Right lobe of liver (tissue), 6 donors: ENCODE measurements at regions not wholly inside any gene's neighbourhood (a gene's known extent, or its start where the extent isn't known, plus 50 kb on each side); places are given as distances from the start of the nearest gene placed in this dataset.

Experiments
- ATAC-seq, 4 donors: fragments of 200-7000 bp; cut with Tn5 transposase; one replicate each; pipeline ENCODE4 v1.9.1; 2020; ENCODE audit warnings: mild to moderate bottlenecking in 4 of 4, moderate library complexity in 4 of 4
- DNase-seq, 3 donors: peaks; one replicate each; pipeline ENCODE4 v3.0.0-alpha.2; 2020
- H3K27ac ChIP-seq, 3 donors: fragments of 200-600 bp; one replicate each; pipeline ENCODE4 v1.8.0; 2022
- H3K27me3 ChIP-seq, 2 donors: fragments of 200-600 bp; one replicate each; pipeline ENCODE4 v1.8.0; 2022
- H3K36me3 ChIP-seq, 4 donors: fragments of 200-600 bp; sonication (generic) in 1 of 4; one replicate each; pipeline versions ENCODE4 v1.5.1 to v1.8.0; 2017 to 2022; ENCODE audit warnings: control low read depth in 1 of 4
- H3K4me1 ChIP-seq, 4 donors: fragments of 200-600 bp; sonication (generic) in 1 of 4; one replicate each; pipeline versions ENCODE4 v1.5.1 to v1.8.0; 2017 to 2022; ENCODE audit warnings: control low read depth in 1 of 4
- H3K4me3 ChIP-seq, 3 donors: fragments of 200-600 bp; one replicate each; pipeline ENCODE4 v1.8.0; 2022
- H3K9me3 ChIP-seq, 4 donors: fragments of 200-600 bp; sonication (generic) in 1 of 4; one replicate each; pipeline versions ENCODE4 v1.5.1 to v1.8.0; 2017 to 2022; ENCODE audit warnings: control low read depth in 1 of 4
- CTCF ChIP-seq, 4 donors: fragments of 200-600 bp in 3 of 4; fragments of 450-650 bp in 1 of 4; IDR thresholded peaks; one replicate each; pipeline versions ENCODE4 v1.5.1 to v1.8.0; 2016 to 2022; ENCODE audit warnings: antibody characterized with exemption in 4 of 4, mild to moderate bottlenecking in 2 of 4
- POLR2A ChIP-seq: fragments of 450-650 bp; IDR thresholded peaks from one replicate; pipeline ENCODE4 v1.6.1; 2017; ENCODE audit warnings: antibody characterized with exemption, mild to moderate bottlenecking
- WGBS: methylation state at CpG from one replicate; pipeline ENCODE4 v1.1.6; 2018; ENCODE audit warnings: low coverage, low lambda C conversion rate; ENCODE audit not compliant: insufficient coverage; ENCODE audit errors: missing lambda C conversion rate; 5-methylcytosine and 5-hydroxymethylcytosine counted together
- intact Hi-C, 2 donors: fragments of 100-400 bp; cut with DNase I; formaldehyde crosslinking; loops; one replicate each; pipeline versions ENCODE4 v1.11.2 to v1.14.1; 2022
- donor health status: DM: no; HTN: yes; CAD: no.
- donor health status: DM: no; HTN: no; CAD: no.
- donor health status: DM: no; HTN: no; CAD: no.
- donor health status: DM: no; HTN: yes; CAD: no.
- donor health status: DM: no; HTN: yes; CAD: no.

GRCh38 chr11:106217456-106217855 is 140.0 kb downstream of the AASDHPPT start:
- Histone ChIP-seq H3K27me3 (no peaks in the 10 kb centered on the region), H3K27ac (no peak overlapping the region), H3K36me3 (no peaks in the 10 kb centered on the region), H3K4me3 (no peak overlapping the region), H3K9me3 (no peaks in the 10 kb centered on the region), H3K4me1 (no peaks in the 10 kb centered on the region)
- WGBS = 76% methylated on average over 2 of the region's 2 CpGs
- DNase-seq (no peak), ATAC-seq (no peak)
- no peak for TF ChIP-seq CTCF (IDR thresholded peaks at IDR 0.05)
- no peak for TF ChIP-seq POLR2A
- intact Hi-C loops = no loop called here

GRCh38 chr11:106218106-106218505 is 140.6 kb downstream of the AASDHPPT start:
- ATAC-seq (no peak), DNase-seq (no peak)
- no peak overlapping the region for H3K27ac ChIP-seq
- TF ChIP-seq POLR2A = no peak
- no peak for TF ChIP-seq CTCF (IDR thresholded peaks at IDR 0.05)
- no peaks in the 10 kb centered on the region for H3K27me3 ChIP-seq
- H3K4me3 ChIP-seq = no peak overlapping the region
- no peaks in the 10 kb centered on the region for H3K9me3 ChIP-seq
- intact Hi-C loops = no loop called here
- 11% methylated on average over 1 of the region's 3 CpGs for WGBS
- H3K36me3 ChIP-seq = no peaks in the 10 kb centered on the region
- H3K4me1 ChIP-seq = no peaks in the 10 kb centered on the region

- no peaks in the 10 kb centered on the region for H3K4me1 ChIP-seq
- TF ChIP-seq CTCF (IDR thresholded peaks at IDR 0.05) = no peak
- TF ChIP-seq POLR2A = no peak
- intact Hi-C loops = no loop called here
- 65% methylated on average over 4 of the region's 4 CpGs for WGBS
- DNase-seq = no peak
- H3K36me3 ChIP-seq = no peaks in the 10 kb centered on the region
- H3K4me3 ChIP-seq = no peak overlapping the region
- no peaks in the 10 kb centered on the region for H3K27me3 ChIP-seq
- H3K27ac ChIP-seq = no peak overlapping the region
- no peaks in the 10 kb centered on the region for H3K9me3 ChIP-seq
- ATAC-seq = no peak
Measured at GRCh38 chr11:106222626-106223025, 145.2 kb downstream of the AASDHPPT start.

GRCh38 chr11:106224172-106224571 is 146.7 kb downstream of the AASDHPPT start:
- WGBS = 10% methylated on average over 1 of the region's 1 CpG
- TF ChIP-seq POLR2A (no peak), CTCF (IDR thresholded peaks at IDR 0.05) (no peak)
- Histone ChIP-seq H3K36me3 (no peaks in the 10 kb centered on the region), H3K9me3 (no peaks in the 10 kb centered on the region), H3K4me3 (no peak overlapping the region), H3K27me3 (no peaks in the 10 kb centered on the region), H3K27ac (no peak overlapping the region), H3K4me1 (no peaks in the 10 kb centered on the region)
- intact Hi-C loops = no loop called here
- ATAC-seq = no peak
- DNase-seq = no peak

GRCh38 chr11:106228996-106229395 is 151.5 kb downstream of the AASDHPPT start:
- H3K4me1 ChIP-seq = no peaks in the 10 kb centered on the region
- WGBS = 100% methylated on average over 1 of the region's 1 CpG
- no peaks in the 10 kb centered on the region for H3K27me3 ChIP-seq
- H3K9me3 ChIP-seq = no peaks in the 10 kb centered on the region
- ATAC-seq (no peak), DNase-seq (no peak)
- no peak overlapping the region for H3K27ac ChIP-seq
- intact Hi-C loops = no loop called here
- TF ChIP-seq POLR2A (no peak), CTCF (IDR thresholded peaks at IDR 0.05) (no peak)
- H3K36me3 ChIP-seq = no peaks in the 10 kb centered on the region
- H3K4me3 ChIP-seq = no peak overlapping the region
